Progenitor cell of endocrine pancreas (in vitro differentiated cells): ENCODE measurements at regions not wholly inside any gene's neighbourhood (a gene's known extent, or its start where the extent isn't known, plus 50 kb on each side); places are given as distances from the start of the nearest gene placed in this dataset.

Experiments used
- DNase-seq: peaks from one replicate; pipeline ENCODE4 v3.0.0; 2021; ENCODE audit warnings: low spot score; ENCODE audit not compliant: unreplicated experiment
- H3K27ac Mint-ChIP-seq: 2 replicates; pipeline ENCODE4 v1.8.0; 2021; ENCODE audit warnings: mild to moderate bottlenecking, moderate library complexity, mixed read lengths
- H3K27me3 Mint-ChIP-seq: 2 replicates; pipeline ENCODE4 v1.8.0; 2021; ENCODE audit warnings: mixed read lengths
- H3K36me3 Mint-ChIP-seq: 2 replicates; pipeline ENCODE4 v1.8.0; 2022; ENCODE audit warnings: mixed read lengths; ENCODE audit not compliant: insufficient read depth
- H3K4me1 Mint-ChIP-seq: 2 replicates; pipeline ENCODE4 v1.8.0; 2021; ENCODE audit warnings: low read depth, mixed read lengths
- H3K4me3 Mint-ChIP-seq: 2 replicates; pipeline ENCODE4 v1.8.0; 2021; ENCODE audit warnings: low read depth, mild to moderate bottlenecking, moderate library complexity, mixed read lengths
- H3K9me3 Mint-ChIP-seq: 2 replicates; pipeline ENCODE4 v1.8.0; 2021; ENCODE audit warnings: low read depth, mixed read lengths
- CTCF ChIP-seq: fragments of 200-600 bp; sonication (generic); IDR thresholded peaks from one replicate; pipeline ENCODE4 v1.5.0; 2021; ENCODE audit warnings: antibody characterized with exemption, mild to moderate bottlenecking; ENCODE audit not compliant: unreplicated experiment

GRCh38 chr2:116580209-116580608, 1234.3 kb upstream of the DDX18 start:
- no peak overlapping the region for H3K4me3 Mint-ChIP-seq
- no peaks in the 10 kb centered on the region for H3K9me3 Mint-ChIP-seq
- H3K27ac Mint-ChIP-seq: no peak overlapping the region
- no peak for TF ChIP-seq CTCF
- H3K27me3 Mint-ChIP-seq: no peaks in the 10 kb centered on the region
- no peak for DNase-seq
- H3K36me3 Mint-ChIP-seq: no peaks in the 10 kb centered on the region
- H3K4me1 Mint-ChIP-seq: peaks cover 4% of the 10 kb centered on the region

- TF ChIP-seq CTCF: no peak
- no peak for DNase-seq
- peaks cover 16% of the 10 kb centered on the region for H3K4me1 Mint-ChIP-seq
- H3K9me3 Mint-ChIP-seq: no peaks in the 10 kb centered on the region
- no peak overlapping the region for H3K4me3 Mint-ChIP-seq
- H3K36me3 Mint-ChIP-seq: no peaks in the 10 kb centered on the region
- H3K27ac Mint-ChIP-seq: no peak overlapping the region
- no peaks in the 10 kb centered on the region for H3K27me3 Mint-ChIP-seq
Measured at GRCh38 chr2:116582850-116583249, 1231.6 kb upstream of the DDX18 start.

- Mint-ChIP-seq H3K9me3 (peaks cover 10% of the 10 kb centered on the region), H3K4me3 (no peak overlapping the region), H3K27me3 (no peaks in the 10 kb centered on the region), H3K27ac (no peak overlapping the region), H3K4me1 (peaks cover 16% of the 10 kb centered on the region), H3K36me3 (peaks cover 1% of the 10 kb centered on the region)
- TF ChIP-seq CTCF: no peak
- no peak for DNase-seq
Measured at GRCh38 chr2:116585669-116586327, 1228.7 kb upstream of the DDX18 start.

- no peak for TF ChIP-seq CTCF
- Mint-ChIP-seq H3K27me3 (no peaks in the 10 kb centered on the region), H3K27ac (no peak overlapping the region), H3K4me3 (no peak overlapping the region), H3K9me3 (peaks cover 10% of the 10 kb centered on the region), H3K36me3 (peaks cover 1% of the 10 kb centered on the region), H3K4me1 (peaks cover 16% of the 10 kb centered on the region)
- no peak for DNase-seq
Measured at GRCh38 chr2:116586328-116586689, 1228.2 kb upstream of the DDX18 start.
